Activated naive CD4-positive, alpha-beta T cell treated with anti-CD3 and anti-CD28 coated beads for 36 hours (primary cell): ENCODE measurements at regions not wholly inside any gene's neighbourhood (a gene's known extent, or its start where the extent isn't known, plus 50 kb on each side); places are given as distances from the start of the nearest gene placed in this dataset.

Experiments
- CTCF ChIA-PET: fragments of 350-600 bp; sonication (Branson Sonifier 250); formaldehyde crosslinking; loops from one replicate; lab custom pipeline; 2021; ENCODE audit warnings: antibody characterized with exemption; lab: Charles Lee
- DNase-seq: peaks from one replicate; pipeline ENCODE4 v3.0.0-alpha.2; 2020
- H3K27ac Mint-ChIP-seq: one replicate; pipeline ENCODE4 v1.8.0; 2021; ENCODE audit warnings: mild to moderate bottlenecking, mixed read lengths
- H3K27me3 Mint-ChIP-seq: one replicate; pipeline ENCODE4 v1.8.0; 2021; ENCODE audit warnings: low read depth, mixed read lengths
- H3K36me3 Mint-ChIP-seq: one replicate; pipeline ENCODE4 v1.8.0; 2021; ENCODE audit warnings: low read depth, mixed read lengths
- H3K4me1 Mint-ChIP-seq: one replicate; pipeline ENCODE4 v1.8.0; 2021; ENCODE audit warnings: low read depth, mixed read lengths
- H3K4me3 Mint-ChIP-seq: one replicate; pipeline ENCODE4 v1.8.0; 2021; ENCODE audit warnings: mild to moderate bottlenecking, moderate library complexity, mixed read lengths
- H3K9me3 Mint-ChIP-seq: one replicate; pipeline ENCODE4 v1.8.0; 2021; ENCODE audit warnings: mixed read lengths
- intact Hi-C: fragments of 100-400 bp; cut with micrococcal nuclease; formaldehyde crosslinking; loops from one replicate; pipeline ENCODE4 v1.15.1; 2023

DNA sequence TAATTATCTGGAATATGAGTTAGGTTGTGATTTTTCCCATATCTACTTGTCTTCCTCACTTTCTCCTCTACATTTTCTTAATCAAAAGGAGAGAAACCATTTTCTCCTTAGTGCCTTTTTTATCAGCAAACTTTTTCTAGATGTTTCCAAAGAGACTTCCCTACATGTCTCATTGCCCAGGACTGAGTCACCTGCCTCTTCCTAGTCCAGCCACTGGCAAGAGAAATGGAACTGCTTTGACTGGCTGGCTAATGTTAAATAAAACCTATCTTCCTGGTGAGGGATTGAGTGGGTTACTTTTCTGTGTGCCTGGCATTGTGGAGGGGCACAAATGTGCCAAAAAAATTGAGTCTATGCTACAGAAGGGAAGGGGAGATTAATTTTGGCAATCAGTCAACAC lies 52.1 kb upstream of the CD5L start:
- peaks cover 9% of the 10 kb centered on the region for H3K27me3 Mint-ChIP-seq
- no peaks in the 10 kb centered on the region for H3K4me1 Mint-ChIP-seq
- intact Hi-C loops: no loop called here
- no peak overlapping the region for H3K27ac Mint-ChIP-seq
- no peak for DNase-seq
- no peak overlapping the region for H3K4me3 Mint-ChIP-seq
- H3K9me3 Mint-ChIP-seq: peaks cover 4% of the 10 kb centered on the region
- no peaks in the 10 kb centered on the region for H3K36me3 Mint-ChIP-seq
- CTCF ChIA-PET: no interaction called here

GRCh38 chr1:157894613-157895165 lies 53.1 kb upstream of the CD5L start:
- CTCF ChIA-PET: no interaction called here
- Mint-ChIP-seq H3K36me3 (no peaks in the 10 kb centered on the region), H3K4me1 (no peaks in the 10 kb centered on the region), H3K27ac (no peak overlapping the region), H3K4me3 (no peak overlapping the region), H3K9me3 (peaks cover 4% of the 10 kb centered on the region), H3K27me3 (peaks cover 12% of the 10 kb centered on the region)
- DNase-seq: no peak
- intact Hi-C loops: no loop called here

DNA sequence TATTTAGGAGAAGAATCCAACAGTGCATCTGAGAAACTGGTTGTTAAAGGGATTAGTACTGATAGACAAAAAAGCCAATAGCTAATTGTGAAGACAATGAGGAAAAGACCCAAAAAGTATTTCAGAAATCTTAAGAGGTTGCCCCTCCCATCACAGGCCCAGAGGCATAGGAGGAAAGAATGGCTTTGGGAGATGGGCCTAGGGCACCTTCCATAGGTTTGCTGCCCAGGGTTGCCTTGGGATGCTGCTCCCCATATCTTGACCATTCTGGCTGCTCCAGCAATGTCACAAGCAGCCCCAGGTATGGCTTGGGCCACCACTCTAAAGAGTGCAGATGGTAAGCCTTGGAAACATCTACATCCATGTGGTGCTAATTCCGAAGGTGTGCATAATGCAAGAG lies 68.7 kb upstream of the CD5L start:
- no peaks in the 10 kb centered on the region for H3K4me1 Mint-ChIP-seq
- DNase-seq: no peak
- H3K4me3 Mint-ChIP-seq: no peak overlapping the region
- H3K36me3 Mint-ChIP-seq: no peaks in the 10 kb centered on the region
- CTCF ChIA-PET: no interaction called here
- no peak overlapping the region for H3K27ac Mint-ChIP-seq
- intact Hi-C loops: no loop called here
- peaks cover 4% of the 10 kb centered on the region for H3K9me3 Mint-ChIP-seq
- H3K27me3 Mint-ChIP-seq: peaks cover 5% of the 10 kb centered on the region

DNA sequence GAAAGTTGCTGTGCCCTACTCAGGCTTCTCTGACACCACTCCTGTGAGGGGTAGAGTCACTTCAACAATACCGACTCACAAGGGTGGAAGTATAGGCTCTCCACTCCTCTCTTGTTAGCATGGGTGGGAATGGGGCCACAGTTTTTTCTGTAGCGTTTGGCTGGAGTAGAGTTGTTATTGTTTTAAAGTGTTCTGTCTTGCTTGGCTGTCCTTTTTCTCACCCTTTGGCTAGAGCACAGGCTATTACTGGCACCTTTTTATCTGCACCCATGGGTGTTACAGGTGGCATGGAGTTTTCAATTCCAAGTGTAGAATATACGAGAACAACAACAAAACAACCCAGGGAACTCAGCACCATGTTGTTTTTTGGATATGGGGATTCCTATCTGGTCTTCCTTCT lies 74.3 kb upstream of the CD5L start:
- no peak overlapping the region for H3K4me3 Mint-ChIP-seq
- intact Hi-C loops: no loop called here
- no peaks in the 10 kb centered on the region for H3K9me3 Mint-ChIP-seq
- H3K27me3 Mint-ChIP-seq: peaks cover 3% of the 10 kb centered on the region
- H3K4me1 Mint-ChIP-seq: no peaks in the 10 kb centered on the region
- CTCF ChIA-PET: no interaction called here
- no peak for DNase-seq
- no peak overlapping the region for H3K27ac Mint-ChIP-seq
- no peaks in the 10 kb centered on the region for H3K36me3 Mint-ChIP-seq

DNA sequence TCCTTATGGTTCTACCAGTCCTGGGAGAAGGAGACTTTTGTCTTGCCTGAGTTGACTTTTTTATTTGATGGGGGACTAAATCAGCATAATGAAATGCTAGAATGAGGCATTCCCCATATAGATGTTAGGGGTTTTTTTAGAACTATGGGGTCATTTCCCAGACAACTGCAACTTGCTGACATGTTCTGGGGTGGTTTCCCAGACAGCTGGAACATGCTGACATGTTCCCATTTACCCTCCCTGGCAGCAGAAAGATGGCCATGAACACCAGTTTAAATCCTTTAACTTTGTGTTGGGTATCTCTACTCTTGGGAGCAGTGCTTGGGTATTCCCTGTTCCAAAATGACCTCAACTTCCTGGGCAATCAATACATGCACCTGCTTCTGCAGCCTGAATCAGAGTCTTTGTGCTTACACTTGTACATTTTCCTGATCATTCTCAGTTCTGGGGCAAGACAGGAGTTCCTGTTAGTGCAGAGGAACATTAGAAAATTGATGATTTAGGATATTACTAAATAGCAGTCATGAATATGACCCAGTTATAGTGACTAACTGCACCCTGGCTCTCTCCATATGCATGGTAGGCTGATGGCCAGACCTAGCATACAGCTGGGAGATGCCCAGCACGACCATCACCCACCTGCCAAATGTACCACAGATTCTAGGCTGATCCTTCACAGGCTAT lies 75.4 kb upstream of the CD5L start:
- intact Hi-C loops: no loop called here
- Mint-ChIP-seq H3K4me1 (no peaks in the 10 kb centered on the region), H3K27me3 (peaks cover 3% of the 10 kb centered on the region), H3K27ac (no peak overlapping the region), H3K4me3 (no peak overlapping the region), H3K9me3 (no peaks in the 10 kb centered on the region), H3K36me3 (no peaks in the 10 kb centered on the region)
- CTCF ChIA-PET: no interaction called here
- DNase-seq: no peak

DNA sequence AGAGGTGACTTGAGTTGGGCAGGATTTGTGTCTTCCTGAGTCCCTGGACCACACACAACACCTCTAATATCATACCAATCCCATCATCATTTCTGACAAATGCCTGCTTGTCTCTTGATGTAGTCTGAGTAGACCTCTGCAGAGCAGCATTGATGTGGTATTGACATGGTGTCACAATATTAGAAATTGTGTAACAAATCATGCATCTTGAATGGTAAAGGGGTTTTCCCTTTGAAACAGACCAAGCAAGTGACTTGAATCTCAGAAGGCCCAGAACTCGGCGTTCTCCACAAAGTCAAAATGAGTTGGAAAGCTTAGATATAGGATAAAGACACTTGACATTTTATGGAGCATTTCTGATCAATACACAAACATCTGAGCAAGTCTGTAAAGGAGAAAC lies 72.7 kb upstream of the KIRREL1 start:
- Mint-ChIP-seq H3K36me3 (no peaks in the 10 kb centered on the region), H3K9me3 (no peaks in the 10 kb centered on the region), H3K27me3 (peaks cover 2% of the 10 kb centered on the region), H3K4me3 (no peak overlapping the region), H3K4me1 (no peaks in the 10 kb centered on the region), H3K27ac (no peak overlapping the region)
- intact Hi-C loops: no loop called here
- CTCF ChIA-PET: no interaction called here
- DNase-seq: no peak

DNA sequence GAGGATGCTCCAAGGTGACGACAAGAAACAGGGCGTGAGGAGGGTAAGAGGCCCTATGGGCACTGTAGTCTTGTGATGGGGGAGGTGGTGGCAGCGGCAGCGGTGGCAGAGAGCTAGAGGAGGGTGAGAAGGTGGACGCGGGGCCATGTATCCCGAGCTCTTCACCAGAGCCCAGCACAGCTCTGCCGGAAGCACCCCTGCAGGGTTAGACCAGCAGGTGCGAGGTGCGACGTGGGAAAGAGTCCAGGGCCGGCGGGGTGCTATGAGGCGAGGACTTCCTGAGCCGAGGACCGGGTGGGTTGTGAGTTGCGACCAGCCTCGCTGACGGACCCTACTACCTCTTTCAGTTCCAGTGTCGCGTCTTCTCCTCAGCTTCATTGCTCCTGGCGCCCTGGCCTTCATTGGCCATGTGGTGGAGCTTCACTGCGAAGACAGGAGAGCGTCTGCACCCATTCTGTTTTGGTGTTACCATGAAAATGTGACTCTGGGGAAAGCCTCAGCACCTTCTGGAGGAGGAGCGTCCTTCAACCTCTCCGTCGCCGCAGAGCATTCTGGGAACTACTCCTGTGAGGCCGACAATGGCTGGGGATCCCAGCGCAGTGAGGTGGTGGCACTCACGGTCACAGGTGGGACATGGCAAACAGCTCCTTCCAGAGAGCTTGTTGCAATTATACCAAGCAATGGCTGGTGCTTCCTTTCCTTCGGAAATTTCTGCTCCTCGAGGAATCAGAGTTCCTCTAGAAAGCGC lies 67.9 kb upstream of the KIRREL1 start:
- intact Hi-C loops: no loop called here
- no peak overlapping the region for H3K4me3 Mint-ChIP-seq
- no peaks in the 10 kb centered on the region for H3K9me3 Mint-ChIP-seq
- H3K4me1 Mint-ChIP-seq: no peaks in the 10 kb centered on the region
- H3K36me3 Mint-ChIP-seq: no peaks in the 10 kb centered on the region
- peaks cover 2% of the 10 kb centered on the region for H3K27me3 Mint-ChIP-seq
- no peak for DNase-seq
- CTCF ChIA-PET: no interaction called here
- no peak overlapping the region for H3K27ac Mint-ChIP-seq

GRCh38 chr1:157932069-157932468 lies 61.4 kb upstream of the KIRREL1 start:
- Mint-ChIP-seq H3K4me3 (no peak overlapping the region), H3K27ac (no peak overlapping the region), H3K36me3 (no peaks in the 10 kb centered on the region), H3K27me3 (peaks cover 2% of the 10 kb centered on the region), H3K9me3 (no peaks in the 10 kb centered on the region), H3K4me1 (peaks cover 2% of the 10 kb centered on the region)
- intact Hi-C loops: no loop called here
- DNase-seq: no peak
- CTCF ChIA-PET: no interaction called here

DNA sequence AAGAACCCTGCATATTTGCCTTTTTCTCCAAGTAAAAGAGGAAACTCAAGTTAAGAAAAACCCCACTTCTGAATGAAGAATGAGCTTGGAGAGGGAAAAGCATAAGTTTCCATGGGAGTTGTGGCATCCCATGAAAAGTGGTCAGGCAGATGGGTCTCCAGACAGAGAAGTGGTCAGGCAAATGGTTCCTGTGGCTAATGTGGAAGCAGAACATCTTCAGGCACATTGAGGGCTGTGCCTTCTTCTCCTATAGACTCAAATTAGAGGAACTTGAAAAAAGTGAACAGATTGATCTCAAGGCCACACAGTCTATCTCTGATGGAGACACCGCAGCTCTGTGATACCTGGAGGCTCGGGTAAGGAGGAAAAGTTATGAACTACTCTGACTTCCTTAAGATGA lies 55.7 kb upstream of the KIRREL1 start:
- no peak overlapping the region for H3K4me3 Mint-ChIP-seq
- peaks cover 21% of the 10 kb centered on the region for H3K27me3 Mint-ChIP-seq
- DNase-seq: no peak
- intact Hi-C loops: no loop called here
- H3K4me1 Mint-ChIP-seq: no peaks in the 10 kb centered on the region
- CTCF ChIA-PET: interaction anchor here (0.7 kb wide), 1 partner anchor 26 kb away, joined by 4 read pairs; no protein-coding TSS in a partner anchor
- H3K9me3 Mint-ChIP-seq: no peaks in the 10 kb centered on the region
- no peak overlapping the region for H3K27ac Mint-ChIP-seq
- no peaks in the 10 kb centered on the region for H3K36me3 Mint-ChIP-seq

GRCh38 chr1:157941939-157942338 lies 51.5 kb upstream of the KIRREL1 start:
- Mint-ChIP-seq H3K4me1 (no peaks in the 10 kb centered on the region), H3K36me3 (no peaks in the 10 kb centered on the region), H3K27ac (no peak overlapping the region), H3K4me3 (no peak overlapping the region), H3K27me3 (peaks cover 19% of the 10 kb centered on the region), H3K9me3 (no peaks in the 10 kb centered on the region)
- intact Hi-C loops: no loop called here
- CTCF ChIA-PET: no interaction called here
- DNase-seq: no peak
